NT2/D1 (cell line): ENCODE measurements at regions not wholly inside any gene's neighbourhood (a gene's known extent, or its start where the extent isn't known, plus 50 kb on each side); places are given as distances from the start of the nearest gene placed in this dataset.

Source experiments
- DNase-seq: peaks from one replicate; pipeline ENCODE4 v3.0.0-alpha.2; 2011; ENCODE audit warnings: low read depth, low spot score
- H3K27me3 ChIP-seq: 2 replicates; pipeline ENCODE4 v1.6.0; 2011; ENCODE audit warnings: mild to moderate bottlenecking; ENCODE audit not compliant: insufficient read length, insufficient read depth
- H3K36me3 ChIP-seq: 2 replicates; pipeline ENCODE4 v1.6.1; 2011; ENCODE audit warnings: mild to moderate bottlenecking, low read length, mixed read lengths; ENCODE audit not compliant: insufficient read depth, insufficient read length
- H3K4me1 ChIP-seq: 2 replicates; pipeline ENCODE4 v1.5.1; 2011; ENCODE audit not compliant: insufficient read depth, insufficient read length
- H3K4me3 ChIP-seq: 2 replicates; pipeline ENCODE4 v1.5.1; 2011; ENCODE audit warnings: low read depth; ENCODE audit not compliant: insufficient read length
- H3K9ac ChIP-seq: 2 replicates; pipeline ENCODE4 v1.6.0; 2011; ENCODE audit warnings: low read depth; ENCODE audit not compliant: insufficient read length
- H3K9me3 ChIP-seq: 2 replicates; pipeline ENCODE4 v1.5.1; 2011; ENCODE audit warnings: mild to moderate bottlenecking, low read length; ENCODE audit not compliant: insufficient read depth
- SUZ12 ChIP-seq: IDR thresholded peaks from 2 replicates; pipeline ENCODE4 v1.6.1; 2011; ENCODE audit not compliant: insufficient read length, insufficient read depth; ENCODE audit errors: extremely low read depth
- YY1 ChIP-seq: IDR thresholded peaks from 2 replicates; pipeline ENCODE4 v1.6.1; 2011; ENCODE audit not compliant: insufficient read length, insufficient read depth
- ZNF274 ChIP-seq: IDR thresholded peaks from 2 replicates; pipeline ENCODE4 v1.6.1; 2011; ENCODE audit warnings: mild to moderate bottlenecking, low read depth, low read length

DNA sequence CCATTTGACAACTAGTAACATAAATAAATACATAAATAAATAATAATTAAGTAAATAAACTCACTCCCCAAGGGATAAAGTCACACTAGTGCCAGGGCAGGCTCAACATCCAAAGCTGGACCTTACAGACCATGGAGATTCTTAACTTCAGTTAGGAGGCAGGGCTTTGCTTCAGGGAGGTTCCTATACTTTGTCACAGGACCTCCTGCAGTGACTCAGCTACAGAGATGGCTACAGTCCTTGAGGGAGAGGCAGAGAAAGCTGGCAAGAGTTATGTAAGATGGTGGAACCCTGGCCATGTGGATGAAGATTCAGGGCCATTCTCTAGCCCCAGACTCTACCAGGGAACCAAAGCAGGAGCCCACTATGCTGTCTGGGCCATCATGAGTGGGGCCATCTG, 74.1 kb upstream of the CADM1 start:
- H3K4me3 ChIP-seq = no peak overlapping the region
- no peaks in the 10 kb centered on the region for H3K9me3 ChIP-seq
- H3K4me1 ChIP-seq = peaks cover 6% of the 10 kb centered on the region
- no peak overlapping the region for H3K9ac ChIP-seq
- peaks cover 5% of the 10 kb centered on the region for H3K27me3 ChIP-seq
- no peak for DNase-seq
- TF ChIP-seq SUZ12 (no peak), ZNF274 (no peak), YY1 (no peak)
- no peaks in the 10 kb centered on the region for H3K36me3 ChIP-seq

DNA sequence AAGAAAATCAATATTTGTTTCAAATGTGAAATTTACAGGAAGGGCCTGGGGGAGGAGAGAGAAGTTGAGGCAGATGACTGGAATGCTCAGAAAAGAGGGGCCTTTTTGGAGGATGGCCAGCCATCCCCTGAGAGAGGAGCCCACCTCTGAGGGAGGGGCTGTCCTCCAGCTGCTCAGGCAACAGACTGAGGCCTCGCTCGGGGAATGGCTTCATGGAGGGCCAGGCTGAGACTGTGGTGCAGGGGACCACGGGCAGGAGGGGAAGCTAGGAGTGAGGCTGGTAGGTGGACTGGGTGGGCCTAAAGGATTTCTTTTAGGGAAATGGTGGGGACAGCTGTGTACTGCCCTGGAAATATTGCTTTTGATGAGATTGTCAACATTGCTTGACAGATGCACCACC, 73.5 kb upstream of the CADM1 start:
- H3K36me3 ChIP-seq = no peaks in the 10 kb centered on the region

DNA sequence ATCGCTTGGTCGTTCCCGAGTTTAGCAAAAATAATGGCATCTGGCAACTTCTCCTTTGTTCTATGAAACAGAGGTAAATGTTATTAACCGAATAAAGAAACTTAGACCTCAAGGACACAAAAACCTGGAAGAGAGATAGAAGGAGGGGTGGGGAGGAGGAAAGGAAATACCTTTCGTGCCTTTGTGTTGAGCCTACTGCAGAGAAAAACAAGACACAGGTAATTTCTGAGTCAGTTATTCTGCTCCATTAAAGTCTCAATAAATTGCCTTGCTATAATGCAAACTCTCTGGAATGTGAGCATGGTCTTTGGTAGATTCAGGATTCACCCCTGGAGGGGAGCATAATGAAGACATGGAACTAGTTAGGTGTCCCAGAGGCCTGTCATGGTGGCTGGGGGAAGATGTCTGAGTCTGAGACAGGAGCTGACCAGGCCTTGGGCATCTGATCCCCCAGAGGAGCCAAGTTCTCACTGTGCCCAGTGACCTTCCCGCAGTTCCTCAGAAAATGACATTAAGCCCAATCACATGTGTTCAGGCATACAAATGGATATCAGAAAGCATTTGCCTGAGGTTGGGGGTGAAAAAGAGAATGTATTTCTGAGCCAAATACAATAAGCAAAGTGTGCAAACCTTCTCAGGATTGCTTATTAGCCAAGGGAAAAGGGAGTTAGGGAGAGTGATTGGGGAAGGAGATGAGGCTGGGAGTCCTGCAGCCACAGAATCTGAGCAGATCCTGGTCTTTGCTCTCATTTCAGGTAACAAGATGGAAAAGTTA, 72.6 kb upstream of the CADM1 start:
- no peak for DNase-seq
- Histone ChIP-seq H3K4me1 (peaks cover 4% of the 10 kb centered on the region), H3K4me3 (no peak overlapping the region), H3K9me3 (no peaks in the 10 kb centered on the region), H3K9ac (no peak overlapping the region), H3K27me3 (peaks cover 5% of the 10 kb centered on the region), H3K36me3 (no peaks in the 10 kb centered on the region)
- no peak for TF ChIP-seq YY1
- no peak for TF ChIP-seq ZNF274
- TF ChIP-seq SUZ12 = no peak

More for the DNA sequence above, 73.5 kb upstream of the CADM1 start:
- Histone ChIP-seq H3K9ac (no peak overlapping the region), H3K4me1 (peaks cover 6% of the 10 kb centered on the region), H3K9me3 (no peaks in the 10 kb centered on the region), H3K4me3 (no peak overlapping the region), H3K27me3 (peaks cover 5% of the 10 kb centered on the region)
- DNase-seq = no peak
- TF ChIP-seq YY1 = no peak
- no peak for TF ChIP-seq ZNF274
- TF ChIP-seq SUZ12 = no peak

DNA sequence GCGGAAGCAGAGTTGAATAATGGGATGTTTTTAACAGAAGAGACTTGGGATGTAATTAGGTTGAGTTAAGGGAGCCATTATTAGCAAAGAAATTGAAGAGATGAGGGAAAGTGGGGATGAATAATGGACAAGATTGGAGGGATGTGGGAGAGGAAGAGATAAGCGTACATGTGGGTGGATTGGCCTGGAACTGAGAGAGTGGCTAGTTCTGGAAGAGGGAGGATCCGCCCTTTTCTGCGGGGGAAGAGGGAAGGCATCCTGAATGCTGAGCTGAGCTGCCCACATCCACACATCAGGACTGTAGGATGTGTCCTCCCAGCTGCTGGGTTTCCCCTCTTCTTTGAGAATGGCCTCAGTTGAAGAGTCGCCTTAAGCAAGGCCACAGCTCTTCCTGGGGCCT, 68.3 kb upstream of the CADM1 start:
- no peaks in the 10 kb centered on the region for H3K4me1 ChIP-seq
- TF ChIP-seq ZNF274 (no peak), SUZ12 (no peak), YY1 (no peak)
- H3K27me3 ChIP-seq = peaks cover 5% of the 10 kb centered on the region
- no peaks in the 10 kb centered on the region for H3K36me3 ChIP-seq
- no peak overlapping the region for H3K9ac ChIP-seq
- H3K4me3 ChIP-seq = no peak overlapping the region
- no peak for DNase-seq
- H3K9me3 ChIP-seq = no peaks in the 10 kb centered on the region

DNA sequence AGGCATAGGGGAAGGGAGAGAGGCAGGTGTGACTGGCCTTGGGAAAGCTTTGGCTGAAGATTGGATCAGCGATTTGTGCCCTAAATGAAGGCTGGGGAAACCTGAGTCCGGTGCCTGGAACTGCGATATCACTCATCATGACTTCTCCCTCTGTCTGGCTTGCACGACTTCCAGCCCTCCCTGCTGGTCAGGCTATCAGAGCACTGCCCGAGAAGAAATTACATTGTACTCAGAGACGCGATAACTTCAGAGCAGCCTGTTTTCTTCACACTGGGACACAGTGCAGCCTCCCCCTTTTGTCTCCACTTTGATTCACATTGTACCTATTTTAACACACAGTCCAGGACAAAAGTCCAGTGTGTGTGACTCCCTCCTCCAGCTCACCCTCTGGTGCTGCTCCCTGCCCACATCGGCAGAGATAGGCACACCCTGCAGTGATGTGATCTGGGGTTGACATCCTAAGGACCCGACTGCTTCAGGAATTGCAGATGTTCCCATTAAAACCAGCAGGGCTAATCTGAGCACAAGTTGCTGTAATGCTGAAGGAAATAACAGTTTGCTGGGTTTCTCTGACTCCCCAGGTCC, 62.1 kb upstream of the CADM1 start:
- no peak overlapping the region for H3K4me3 ChIP-seq
- no peaks in the 10 kb centered on the region for H3K27me3 ChIP-seq
- no peak for DNase-seq
- TF ChIP-seq YY1 = no peak
- TF ChIP-seq ZNF274 = no peak
- no peak for TF ChIP-seq SUZ12
- no peaks in the 10 kb centered on the region for H3K9me3 ChIP-seq
- no peak overlapping the region for H3K9ac ChIP-seq
- H3K4me1 ChIP-seq = no peaks in the 10 kb centered on the region
- H3K36me3 ChIP-seq = no peaks in the 10 kb centered on the region

DNA sequence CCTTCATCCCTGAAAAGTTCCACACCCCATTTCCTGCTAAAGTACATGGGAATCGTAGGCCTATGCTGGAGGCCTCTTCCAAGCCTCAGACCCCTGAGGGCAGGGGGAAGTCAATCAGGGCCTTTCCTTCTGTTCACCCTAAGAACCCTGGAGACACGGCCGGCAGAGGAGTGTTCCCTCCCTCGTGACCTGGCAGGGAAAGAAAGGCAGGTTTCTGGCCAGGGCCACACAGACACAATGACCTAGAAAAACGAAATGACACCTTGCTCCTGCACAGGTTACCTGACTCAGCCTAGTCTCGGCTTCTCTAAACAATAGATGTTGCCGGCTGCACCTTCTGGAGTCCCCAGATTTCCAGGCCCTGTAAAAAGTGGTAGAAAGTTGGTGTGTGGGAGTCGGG, 60.6 kb upstream of the CADM1 start:
- Histone ChIP-seq H3K4me3 (no peak overlapping the region), H3K4me1 (no peaks in the 10 kb centered on the region), H3K36me3 (no peaks in the 10 kb centered on the region), H3K9me3 (no peaks in the 10 kb centered on the region), H3K9ac (no peak overlapping the region), H3K27me3 (no peaks in the 10 kb centered on the region)
- TF ChIP-seq ZNF274 (no peak), SUZ12 (no peak), YY1 (no peak)
- no peak for DNase-seq

DNA sequence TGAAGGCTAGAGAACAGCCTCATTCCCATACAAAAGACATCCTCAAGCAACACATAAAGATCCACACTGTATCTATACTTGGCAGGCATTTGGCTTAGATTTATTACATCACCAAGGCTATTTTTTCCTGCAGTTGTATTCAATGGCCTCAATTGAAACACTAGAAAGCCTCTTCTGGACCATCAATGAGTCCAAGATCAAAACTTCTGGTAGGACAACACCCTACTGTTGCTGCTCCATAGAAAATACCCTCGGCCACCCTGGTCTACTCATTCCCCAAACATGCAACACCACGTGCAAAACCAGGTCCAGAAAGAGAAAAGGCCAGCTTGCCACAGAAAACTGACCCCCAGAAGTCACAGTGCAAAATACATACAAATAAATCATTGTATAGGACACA, 56.9 kb upstream of the CADM1 start:
- no peaks in the 10 kb centered on the region for H3K9me3 ChIP-seq
- no peaks in the 10 kb centered on the region for H3K27me3 ChIP-seq
- H3K4me1 ChIP-seq = no peaks in the 10 kb centered on the region
- H3K9ac ChIP-seq = no peak overlapping the region
- DNase-seq = no peak
- H3K36me3 ChIP-seq = no peaks in the 10 kb centered on the region
- TF ChIP-seq SUZ12 (no peak), YY1 (no peak), ZNF274 (no peak)
- H3K4me3 ChIP-seq = no peak overlapping the region
